ENCODE measurements at regions not wholly inside any gene's neighbourhood (a gene's known extent, or its start where the extent isn't known, plus 50 kb on each side); places are given as distances from the start of the nearest gene placed in this dataset.

DNA sequence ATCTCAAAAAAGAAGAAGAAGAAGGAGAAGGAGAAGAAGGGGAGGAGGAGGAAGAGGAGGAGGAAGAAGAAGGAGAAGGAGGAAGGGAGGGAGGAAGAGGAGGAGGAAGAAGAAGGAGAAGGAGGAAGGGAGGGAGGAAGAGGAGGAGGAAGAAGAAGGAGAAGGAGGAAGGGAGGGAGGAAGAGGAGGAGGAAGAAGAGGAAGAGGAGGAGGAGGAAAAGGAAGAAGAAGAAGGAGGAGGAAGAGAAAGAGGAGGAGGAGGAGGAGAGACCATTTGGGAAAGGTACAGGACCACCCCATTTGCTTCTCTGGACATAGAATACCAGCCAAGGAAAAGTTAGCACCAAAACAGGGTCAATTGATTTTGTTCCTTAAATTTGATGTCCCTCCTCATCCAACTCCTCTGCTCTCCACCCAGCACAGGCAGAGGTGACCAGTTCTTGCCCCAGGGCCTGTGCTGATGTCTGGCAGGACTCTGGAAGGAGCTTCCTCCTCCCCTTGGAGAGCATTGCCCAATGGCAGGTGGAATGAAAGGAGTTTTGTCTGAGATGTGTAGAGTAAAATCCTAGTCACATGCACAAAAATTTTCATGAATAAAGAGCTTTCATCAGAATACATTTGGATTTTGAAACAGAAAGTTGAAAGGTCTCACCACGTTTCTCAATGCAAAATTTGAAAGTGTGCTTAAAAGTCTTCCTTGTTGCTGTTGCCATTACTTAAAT lies 182.9 kb downstream of the LY86 start:
- no peak overlapping the region for H3K9ac ChIP-seq (ENCODE audit: low read depth in 1 of 2, low read length in 2 of 2)
- H3K27ac ChIP-seq (ENCODE audit: low read depth in 1 of 2, low read length in 2 of 2) = no peak overlapping the region
- H3K4me3 ChIP-seq (ENCODE audit: low read depth in 1 of 3, low read length in 3 of 3) = no peak overlapping the region
- H3K9me3 ChIP-seq (ENCODE audit: control insufficient read depth in 4 of 4, low read length in 3 of 4) = no peaks in the 10 kb centered on the region
- WGBS = 22% methylated on average over 1 of the region's 1 CpG
- H3K27me3 ChIP-seq (ENCODE audit: control insufficient read depth in 4 of 4, insufficient read depth in 4 of 4, low read length in 3 of 4) = no peaks in the 10 kb centered on the region
- TF ChIP-seq, protein P1, sequence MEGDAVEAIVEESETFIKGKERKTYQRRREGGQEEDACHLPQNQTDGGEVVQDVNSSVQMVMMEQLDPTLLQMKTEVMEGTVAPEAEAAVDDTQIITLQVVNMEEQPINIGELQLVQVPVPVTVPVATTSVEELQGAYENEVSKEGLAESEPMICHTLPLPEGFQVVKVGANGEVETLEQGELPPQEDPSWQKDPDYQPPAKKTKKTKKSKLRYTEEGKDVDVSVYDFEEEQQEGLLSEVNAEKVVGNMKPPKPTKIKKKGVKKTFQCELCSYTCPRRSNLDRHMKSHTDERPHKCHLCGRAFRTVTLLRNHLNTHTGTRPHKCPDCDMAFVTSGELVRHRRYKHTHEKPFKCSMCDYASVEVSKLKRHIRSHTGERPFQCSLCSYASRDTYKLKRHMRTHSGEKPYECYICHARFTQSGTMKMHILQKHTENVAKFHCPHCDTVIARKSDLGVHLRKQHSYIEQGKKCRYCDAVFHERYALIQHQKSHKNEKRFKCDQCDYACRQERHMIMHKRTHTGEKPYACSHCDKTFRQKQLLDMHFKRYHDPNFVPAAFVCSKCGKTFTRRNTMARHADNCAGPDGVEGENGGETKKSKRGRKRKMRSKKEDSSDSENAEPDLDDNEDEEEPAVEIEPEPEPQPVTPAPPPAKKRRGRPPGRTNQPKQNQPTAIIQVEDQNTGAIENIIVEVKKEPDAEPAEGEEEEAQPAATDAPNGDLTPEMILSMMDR (IDR thresholded peaks at IDR 0.05; ENCODE audit: low read depth, low read length, missing input control) = no peak
- H3K36me3 ChIP-seq (ENCODE audit: control insufficient read depth in 4 of 4, insufficient read depth in 3 of 4, low read depth in 1 of 4, low read length in 3 of 4) = no peaks in the 10 kb centered on the region
- DNase-seq (ENCODE audit: low spot score) = no peak
- peaks cover 0 to 8% (median 1%) of the 10 kb centered on the region in 4 donors for H3K4me1 ChIP-seq (ENCODE audit: control insufficient read depth in 4 of 4, insufficient read depth in 4 of 4, low read length in 3 of 4)

DNA sequence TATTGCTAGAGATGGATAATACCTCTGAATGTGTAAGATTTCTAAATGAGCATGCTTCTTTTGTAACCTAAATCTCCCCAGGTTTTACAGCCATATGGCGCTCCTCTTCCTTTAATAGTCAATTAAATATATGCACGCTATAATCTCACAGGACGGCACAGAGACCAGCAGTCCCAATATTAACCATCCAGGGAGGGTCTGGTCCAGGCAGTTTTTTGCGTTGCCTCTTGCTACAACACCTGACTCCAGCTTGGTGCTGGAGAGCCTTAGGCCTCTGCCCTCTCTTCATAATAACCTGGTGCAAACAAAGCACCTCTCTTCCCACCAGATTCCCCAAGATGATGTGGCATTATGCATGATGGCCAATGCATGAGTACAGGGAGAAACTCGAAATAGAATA lies 183.4 kb downstream of the LY86 start:
- TF ChIP-seq RAD21 (IDR thresholded peaks at IDR 0.05) = no peak
- Histone ChIP-seq H3K27ac (ENCODE audit: low read depth in 1 of 2, low read length in 2 of 2) (no peak overlapping the region), H3K9ac (ENCODE audit: low read depth in 1 of 2, low read length in 2 of 2) (no peak overlapping the region), H3K36me3 (ENCODE audit: control insufficient read depth in 4 of 4, insufficient read depth in 3 of 4, low read depth in 1 of 4, low read length in 3 of 4) (no peaks in the 10 kb centered on the region), H3K4me1 (ENCODE audit: control insufficient read depth in 4 of 4, insufficient read depth in 4 of 4, low read length in 3 of 4) (peaks cover 0 to 3% (median 0%) of the 10 kb centered on the region in 4 donors), H3K4me3 (ENCODE audit: low read depth in 1 of 3, low read length in 3 of 3) (no peak overlapping the region), H3K27me3 (ENCODE audit: control insufficient read depth in 4 of 4, insufficient read depth in 4 of 4, low read length in 3 of 4) (no peaks in the 10 kb centered on the region), H3K9me3 (ENCODE audit: control insufficient read depth in 4 of 4, low read length in 3 of 4) (no peaks in the 10 kb centered on the region)
- WGBS = 96% methylated on average over 5 of the region's 5 CpGs
- no peak for DNase-seq (ENCODE audit: low spot score)

DNA sequence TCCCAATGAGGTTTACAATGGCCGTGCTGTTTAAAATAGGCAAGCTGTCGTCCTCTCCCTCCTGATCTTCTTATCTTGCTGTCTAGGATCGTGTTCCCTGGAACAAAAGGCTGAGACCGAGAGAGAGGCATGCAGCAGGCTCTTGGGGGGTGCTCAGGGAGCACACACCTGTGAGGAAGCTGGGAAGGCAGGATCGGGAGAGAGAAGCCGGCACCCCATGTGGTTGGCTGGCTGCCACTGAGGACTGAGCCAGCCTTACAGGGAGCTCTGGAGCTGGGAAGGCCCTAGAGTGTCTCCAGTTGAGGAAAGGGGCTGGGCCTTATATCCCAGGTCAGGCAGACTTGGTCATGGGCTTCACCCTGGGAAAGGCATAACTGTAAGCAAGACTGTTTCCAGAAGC lies 184.2 kb downstream of the LY86 start:
- no peak overlapping the region for H3K4me3 ChIP-seq (ENCODE audit: low read depth in 1 of 3, low read length in 3 of 3)
- no peak overlapping the region for H3K9ac ChIP-seq (ENCODE audit: low read depth in 1 of 2, low read length in 2 of 2)
- WGBS = 81% methylated on average over 6 of the region's 6 CpGs
- H3K36me3 ChIP-seq (ENCODE audit: control insufficient read depth in 4 of 4, insufficient read depth in 3 of 4, low read depth in 1 of 4, low read length in 3 of 4) = no peaks in the 10 kb centered on the region
- no peaks in the 10 kb centered on the region for H3K27me3 ChIP-seq (ENCODE audit: control insufficient read depth in 4 of 4, insufficient read depth in 4 of 4, low read length in 3 of 4)
- H3K4me1 ChIP-seq (ENCODE audit: control insufficient read depth in 4 of 4, insufficient read depth in 4 of 4, low read length in 3 of 4) = peaks cover 0 to 3% (median 0%) of the 10 kb centered on the region in 4 donors
- no peak for DNase-seq (ENCODE audit: low spot score)
- no peaks in the 10 kb centered on the region for H3K9me3 ChIP-seq (ENCODE audit: control insufficient read depth in 4 of 4, low read length in 3 of 4)
- TF ChIP-seq NR2F2 (IDR thresholded peaks at IDR 0.05) = no peak
- TF ChIP-seq YY1 (IDR thresholded peaks at IDR 0.05) = no peak
- no peak for TF ChIP-seq ATF3 (IDR thresholded peaks at IDR 0.05)
- TF ChIP-seq RXRA (IDR thresholded peaks at IDR 0.05) = no peak
- no peak for TF ChIP-seq SP1 (IDR thresholded peaks at IDR 0.05)
- TF ChIP-seq EGR1 (IDR thresholded peaks at IDR 0.05; ENCODE audit: low read depth in 2 of 2) = no peak
- TF ChIP-seq, protein P2, sequence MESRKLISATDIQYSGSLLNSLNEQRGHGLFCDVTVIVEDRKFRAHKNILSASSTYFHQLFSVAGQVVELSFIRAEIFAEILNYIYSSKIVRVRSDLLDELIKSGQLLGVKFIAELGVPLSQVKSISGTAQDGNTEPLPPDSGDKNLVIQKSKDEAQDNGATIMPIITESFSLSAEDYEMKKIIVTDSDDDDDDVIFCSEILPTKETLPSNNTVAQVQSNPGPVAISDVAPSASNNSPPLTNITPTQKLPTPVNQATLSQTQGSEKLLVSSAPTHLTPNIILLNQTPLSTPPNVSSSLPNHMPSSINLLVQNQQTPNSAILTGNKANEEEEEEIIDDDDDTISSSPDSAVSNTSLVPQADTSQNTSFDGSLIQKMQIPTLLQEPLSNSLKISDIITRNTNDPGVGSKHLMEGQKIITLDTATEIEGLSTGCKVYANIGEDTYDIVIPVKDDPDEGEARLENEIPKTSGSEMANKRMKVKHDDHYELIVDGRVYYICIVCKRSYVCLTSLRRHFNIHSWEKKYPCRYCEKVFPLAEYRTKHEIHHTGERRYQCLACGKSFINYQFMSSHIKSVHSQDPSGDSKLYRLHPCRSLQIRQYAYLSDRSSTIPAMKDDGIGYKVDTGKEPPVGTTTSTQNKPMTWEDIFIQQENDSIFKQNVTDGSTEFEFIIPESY (IDR thresholded peaks at IDR 0.05) = no peak
- TF ChIP-seq RAD21 (IDR thresholded peaks at IDR 0.05) = no peak
- no peak for TF ChIP-seq TAF1 (conservative IDR thresholded peaks at IDR 0.05)
- no peak for TF ChIP-seq HNF4A (conservative IDR thresholded peaks at IDR 0.05)
- no peak for TF ChIP-seq HNF4G (IDR thresholded peaks at IDR 0.05)
- TF ChIP-seq REST (IDR thresholded peaks at IDR 0.05) = no peak
- no peak for TF ChIP-seq FOXA1 (IDR thresholded peaks at IDR 0.05)
- TF ChIP-seq, protein P3, sequence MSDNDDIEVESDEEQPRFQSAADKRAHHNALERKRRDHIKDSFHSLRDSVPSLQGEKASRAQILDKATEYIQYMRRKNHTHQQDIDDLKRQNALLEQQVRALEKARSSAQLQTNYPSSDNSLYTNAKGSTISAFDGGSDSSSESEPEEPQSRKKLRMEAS (IDR thresholded peaks at IDR 0.05) = no peak
- TF ChIP-seq GABPA (IDR thresholded peaks at IDR 0.05 in 1 of 2, conservative IDR thresholded peaks at IDR 0.05 in 1 of 2) = no peak
- TF ChIP-seq, protein P1 (IDR thresholded peaks at IDR 0.05; ENCODE audit: low read depth, low read length, missing input control) = no peak
- no peak for TF ChIP-seq FOXA2 (IDR thresholded peaks at IDR 0.05)
- no peak for TF ChIP-seq JUND (IDR thresholded peaks at IDR 0.05)
- no peak overlapping the region for H3K27ac ChIP-seq (ENCODE audit: low read depth in 1 of 2, low read length in 2 of 2)

Measured in liver (tissue), 8 donors.